ENCODE measurements at regions not wholly inside any gene's neighbourhood (a gene's known extent, or its start where the extent isn't known, plus 50 kb on each side); places are given as distances from the start of the nearest gene placed in this dataset.

DNA sequence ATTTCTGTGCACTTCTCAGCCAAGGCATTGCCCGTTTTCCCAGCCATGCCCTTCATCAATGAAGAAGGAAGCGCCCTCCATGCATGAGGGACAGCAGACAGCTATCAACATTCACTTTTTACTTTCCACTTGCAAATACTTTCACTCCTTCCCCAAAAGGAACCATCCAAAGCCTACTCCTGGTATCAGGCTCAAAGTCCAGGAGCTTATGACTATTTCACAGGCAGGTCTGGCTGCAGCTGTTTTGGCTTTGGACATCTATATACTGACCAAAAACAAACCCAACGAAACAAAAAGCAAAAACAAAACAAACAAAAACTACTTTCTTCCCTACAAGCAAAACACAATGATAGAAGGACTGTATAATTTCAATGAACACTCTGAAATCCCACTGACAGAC lies 825.1 kb downstream of the RNF144A start:
- 85 to 89% methylated on average over 3 of the region's 3 CpGs for WGBS, 2 donors
- Histone ChIP-seq H3K27me3 (no peaks in the 10 kb centered on the region), H3K4me3 (replicated peaks in 1 of 3) (no peak overlapping the region), H3K36me3 (no peaks in the 10 kb centered on the region), H3K9me3 (no peaks in the 10 kb centered on the region), H3K4me1 (no peaks in the 10 kb centered on the region), H3K27ac (no peak overlapping the region)
- no peak for DNase-seq
- TF ChIP-seq, protein P1, sequence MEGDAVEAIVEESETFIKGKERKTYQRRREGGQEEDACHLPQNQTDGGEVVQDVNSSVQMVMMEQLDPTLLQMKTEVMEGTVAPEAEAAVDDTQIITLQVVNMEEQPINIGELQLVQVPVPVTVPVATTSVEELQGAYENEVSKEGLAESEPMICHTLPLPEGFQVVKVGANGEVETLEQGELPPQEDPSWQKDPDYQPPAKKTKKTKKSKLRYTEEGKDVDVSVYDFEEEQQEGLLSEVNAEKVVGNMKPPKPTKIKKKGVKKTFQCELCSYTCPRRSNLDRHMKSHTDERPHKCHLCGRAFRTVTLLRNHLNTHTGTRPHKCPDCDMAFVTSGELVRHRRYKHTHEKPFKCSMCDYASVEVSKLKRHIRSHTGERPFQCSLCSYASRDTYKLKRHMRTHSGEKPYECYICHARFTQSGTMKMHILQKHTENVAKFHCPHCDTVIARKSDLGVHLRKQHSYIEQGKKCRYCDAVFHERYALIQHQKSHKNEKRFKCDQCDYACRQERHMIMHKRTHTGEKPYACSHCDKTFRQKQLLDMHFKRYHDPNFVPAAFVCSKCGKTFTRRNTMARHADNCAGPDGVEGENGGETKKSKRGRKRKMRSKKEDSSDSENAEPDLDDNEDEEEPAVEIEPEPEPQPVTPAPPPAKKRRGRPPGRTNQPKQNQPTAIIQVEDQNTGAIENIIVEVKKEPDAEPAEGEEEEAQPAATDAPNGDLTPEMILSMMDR (IDR thresholded peaks at IDR 0.05) = no peak
- TF ChIP-seq POLR2A (IDR thresholded peaks at IDR 0.05) = no peak
- intact Hi-C loops (cut with DNase I) = no loop called here

DNA sequence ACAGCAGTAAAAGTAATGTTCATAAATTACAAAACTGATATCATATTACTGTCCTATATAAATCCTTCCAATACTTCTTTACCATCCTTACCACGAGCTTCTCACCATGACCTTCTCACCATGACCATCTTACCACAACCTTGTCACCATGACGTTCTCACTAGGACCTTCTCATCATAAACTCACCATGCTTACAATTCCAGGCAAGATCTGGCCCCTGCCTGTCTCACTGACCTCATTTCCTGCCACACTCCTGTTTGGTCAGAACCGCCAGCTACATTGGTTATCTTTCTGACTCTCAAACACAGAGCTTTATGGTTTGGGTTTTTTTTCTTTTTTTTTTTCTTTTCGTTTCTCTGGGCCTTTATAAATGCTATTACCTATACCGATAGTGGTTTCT lies 827.6 kb downstream of the RNF144A start:
- TF ChIP-seq, protein P1 (IDR thresholded peaks at IDR 0.05) = no peak
- TF ChIP-seq POLR2A (IDR thresholded peaks at IDR 0.05) = no peak
- no peak for DNase-seq
- no peaks in the 10 kb centered on the region for H3K9me3 ChIP-seq
- intact Hi-C loops (cut with DNase I) = no loop called here
- WGBS, 2 donors = 87 to 91% methylated on average over 5 of the region's 5 CpGs
- no peaks in the 10 kb centered on the region for H3K27me3 ChIP-seq
- H3K4me3 ChIP-seq (replicated peaks in 1 of 3) = no peak overlapping the region
- H3K36me3 ChIP-seq = no peaks in the 10 kb centered on the region
- no peaks in the 10 kb centered on the region for H3K4me1 ChIP-seq
- no peak overlapping the region for H3K27ac ChIP-seq

GRCh38 chr2:7745369-7745768 lies 828.2 kb downstream of the RNF144A start:
- Histone ChIP-seq H3K27me3 (no peaks in the 10 kb centered on the region), H3K4me3 (replicated peaks in 1 of 3) (no peak overlapping the region), H3K27ac (no peak overlapping the region), H3K9me3 (no peaks in the 10 kb centered on the region), H3K36me3 (no peaks in the 10 kb centered on the region), H3K4me1 (no peaks in the 10 kb centered on the region)
- no peak for TF ChIP-seq POLR2A (IDR thresholded peaks at IDR 0.05)
- intact Hi-C loops (cut with DNase I) = no loop called here
- 88 to 97% methylated on average over 2 of the region's 2 CpGs for WGBS, 2 donors
- no peak for DNase-seq

- TF ChIP-seq, protein P1 (IDR thresholded peaks at IDR 0.05) = no peak
- TF ChIP-seq POLR2A (IDR thresholded peaks at IDR 0.05) = no peak
- no peaks in the 10 kb centered on the region for H3K27me3 ChIP-seq
- no peak overlapping the region for H3K27ac ChIP-seq
- no peaks in the 10 kb centered on the region for H3K4me1 ChIP-seq
- 79 to 84% methylated on average over 17 of the region's 17 CpGs for WGBS, 2 donors
- intact Hi-C loops (cut with DNase I) = no loop called here
- H3K4me3 ChIP-seq (replicated peaks in 1 of 3) = no peak overlapping the region
- no peaks in the 10 kb centered on the region for H3K9me3 ChIP-seq
- DNase-seq = no peak
- H3K36me3 ChIP-seq = no peaks in the 10 kb centered on the region
These were observed 831.7 kb downstream of the RNF144A start for GRCh38 chr2:7748717-7749415.

- Histone ChIP-seq H3K9me3 (no peaks in the 10 kb centered on the region), H3K36me3 (no peaks in the 10 kb centered on the region), H3K4me1 (no peaks in the 10 kb centered on the region), H3K4me3 (replicated peaks in 1 of 3) (no peak overlapping the region), H3K27ac (no peak overlapping the region), H3K27me3 (no peaks in the 10 kb centered on the region)
- DNase-seq = no peak
- WGBS, 2 donors = 92 to 93% methylated on average over 4 of the region's 4 CpGs
- TF ChIP-seq POLR2A (IDR thresholded peaks at IDR 0.05) = no peak
- TF ChIP-seq, protein P1 (IDR thresholded peaks at IDR 0.05) = no peak
- intact Hi-C loops (cut with DNase I) = no loop called here
These were observed 832.8 kb downstream of the RNF144A start for GRCh38 chr2:7749895-7750559.
